ENCODE measurements at regions not wholly inside any gene's neighbourhood (a gene's known extent, or its start where the extent isn't known, plus 50 kb on each side); places are given as distances from the start of the nearest gene placed in this dataset.

DNA sequence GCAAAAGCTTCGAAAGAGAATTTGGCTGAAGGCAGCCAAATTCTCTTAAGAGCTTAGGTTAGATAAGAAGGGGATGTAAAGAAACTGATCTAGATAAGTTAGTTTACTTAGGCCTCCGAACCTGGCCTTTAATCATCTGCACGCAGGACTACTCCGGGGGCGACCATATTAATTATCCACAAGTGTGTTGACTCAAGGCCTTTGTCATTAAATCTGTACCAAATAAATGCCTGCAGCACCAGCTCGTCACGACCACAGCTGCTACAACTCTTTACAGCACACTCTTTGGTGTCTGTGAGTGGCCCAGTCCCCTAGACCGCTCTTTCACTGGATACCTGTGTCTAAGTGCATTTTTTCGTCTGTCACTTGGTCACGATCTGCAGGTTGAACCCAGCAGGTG, 69.8 kb upstream of the LSM8 start:
- Histone ChIP-seq H3K27me3 (replicated peaks; ENCODE audit: insufficient read depth, low read length) (no peaks in the 10 kb centered on the region), H3F3A (ENCODE audit: insufficient read depth, low read length) (peaks cover 7% of the 10 kb centered on the region; the same call in 1 of the 2 replicates), H3K4me3 (ENCODE audit: low read length) (no peak overlapping the region), H3K4me2 (ENCODE audit: low read depth, low read length) (no peak overlapping the region), H3K9ac (ENCODE audit: low read length) (no peak overlapping the region), H3K9me2 (replicated peaks; ENCODE audit: insufficient read depth, low read length) (no peaks in the 10 kb centered on the region), H3K4me1 (ENCODE audit: low read length) (peaks cover 17% of the 10 kb centered on the region), H3K9me3 (replicated peaks; ENCODE audit: insufficient read depth, low read length) (no peaks in the 10 kb centered on the region), H4K20me1 (ENCODE audit: insufficient read depth, low read length) (no peaks in the 10 kb centered on the region), H2AFZ (ENCODE audit: low read length) (no peak overlapping the region), H3K36me3 (replicated peaks; ENCODE audit: insufficient read depth, low read length) (no peaks in the 10 kb centered on the region), H3K27ac (ENCODE audit: low read length) (no peak overlapping the region), H3K79me2 (ENCODE audit: low read length) (no peaks in the 10 kb centered on the region)
- no peak for DNase-seq
- TF ChIP-seq, protein P1, sequence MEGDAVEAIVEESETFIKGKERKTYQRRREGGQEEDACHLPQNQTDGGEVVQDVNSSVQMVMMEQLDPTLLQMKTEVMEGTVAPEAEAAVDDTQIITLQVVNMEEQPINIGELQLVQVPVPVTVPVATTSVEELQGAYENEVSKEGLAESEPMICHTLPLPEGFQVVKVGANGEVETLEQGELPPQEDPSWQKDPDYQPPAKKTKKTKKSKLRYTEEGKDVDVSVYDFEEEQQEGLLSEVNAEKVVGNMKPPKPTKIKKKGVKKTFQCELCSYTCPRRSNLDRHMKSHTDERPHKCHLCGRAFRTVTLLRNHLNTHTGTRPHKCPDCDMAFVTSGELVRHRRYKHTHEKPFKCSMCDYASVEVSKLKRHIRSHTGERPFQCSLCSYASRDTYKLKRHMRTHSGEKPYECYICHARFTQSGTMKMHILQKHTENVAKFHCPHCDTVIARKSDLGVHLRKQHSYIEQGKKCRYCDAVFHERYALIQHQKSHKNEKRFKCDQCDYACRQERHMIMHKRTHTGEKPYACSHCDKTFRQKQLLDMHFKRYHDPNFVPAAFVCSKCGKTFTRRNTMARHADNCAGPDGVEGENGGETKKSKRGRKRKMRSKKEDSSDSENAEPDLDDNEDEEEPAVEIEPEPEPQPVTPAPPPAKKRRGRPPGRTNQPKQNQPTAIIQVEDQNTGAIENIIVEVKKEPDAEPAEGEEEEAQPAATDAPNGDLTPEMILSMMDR (IDR thresholded peaks at IDR 0.05; ENCODE audit: low read length), result no peak
- TF ChIP-seq EZH2phosphoT487 (IDR thresholded peaks at IDR 0.05; ENCODE audit: low read length) (no peak), EZH2 (optimal IDR thresholded peaks at IDR 0.05; ENCODE audit: low read depth, low read length) (no peak)

- Histone ChIP-seq H4K20me1 (ENCODE audit: insufficient read depth, low read length) (no peaks in the 10 kb centered on the region), H3K4me3 (ENCODE audit: low read length) (no peak overlapping the region), H3K4me1 (ENCODE audit: low read length) (no peaks in the 10 kb centered on the region), H3K4me2 (ENCODE audit: low read depth, low read length) (no peak overlapping the region), H3K9me2 (replicated peaks; ENCODE audit: insufficient read depth, low read length) (no peaks in the 10 kb centered on the region), H3K9ac (ENCODE audit: low read length) (no peak overlapping the region), H3K36me3 (replicated peaks; ENCODE audit: insufficient read depth, low read length) (no peaks in the 10 kb centered on the region), H3K27me3 (replicated peaks; ENCODE audit: insufficient read depth, low read length) (no peaks in the 10 kb centered on the region), H3F3A (ENCODE audit: insufficient read depth, low read length) (no peaks in the 10 kb centered on the region), H3K27ac (ENCODE audit: low read length) (no peak overlapping the region), H3K79me2 (ENCODE audit: low read length) (no peaks in the 10 kb centered on the region), H2AFZ (ENCODE audit: low read length) (no peak overlapping the region), H3K9me3 (replicated peaks; ENCODE audit: insufficient read depth, low read length) (no peaks in the 10 kb centered on the region)
- no peak for DNase-seq
- no peak for TF ChIP-seq EZH2phosphoT487 (IDR thresholded peaks at IDR 0.05; ENCODE audit: low read length)
- TF ChIP-seq EZH2 (optimal IDR thresholded peaks at IDR 0.05; ENCODE audit: low read depth, low read length), result no peak
- TF ChIP-seq, protein P1 (IDR thresholded peaks at IDR 0.05; ENCODE audit: low read length), result no peak
Measured at GRCh38 chr7:118129041-118129795, 54.7 kb upstream of the LSM8 start.

GRCh38 chr7:118132764-118133163, 51.2 kb upstream of the LSM8 start:
- TF ChIP-seq EZH2 (optimal IDR thresholded peaks at IDR 0.05; ENCODE audit: low read depth, low read length) (no peak), EZH2phosphoT487 (IDR thresholded peaks at IDR 0.05; ENCODE audit: low read length) (no peak)
- TF ChIP-seq, protein P1 (IDR thresholded peaks at IDR 0.05; ENCODE audit: low read length), result no peak
- H4K20me1 ChIP-seq (ENCODE audit: insufficient read depth, low read length), result no peaks in the 10 kb centered on the region
- no peaks in the 10 kb centered on the region for H3K9me2 ChIP-seq (replicated peaks; ENCODE audit: insufficient read depth, low read length)
- no peak overlapping the region for H2AFZ ChIP-seq (ENCODE audit: low read length)
- no peaks in the 10 kb centered on the region for H3K36me3 ChIP-seq (replicated peaks; ENCODE audit: insufficient read depth, low read length)
- H3K9me3 ChIP-seq (replicated peaks; ENCODE audit: insufficient read depth, low read length), result no peaks in the 10 kb centered on the region
- no peak overlapping the region for H3K4me3 ChIP-seq (ENCODE audit: low read length)
- no peaks in the 10 kb centered on the region for H3K27me3 ChIP-seq (replicated peaks; ENCODE audit: insufficient read depth, low read length)
- DNase-seq, result no peak
- no peak overlapping the region for H3K9ac ChIP-seq (ENCODE audit: low read length)
- H3F3A ChIP-seq (ENCODE audit: insufficient read depth, low read length), result no peaks in the 10 kb centered on the region
- no peak overlapping the region for H3K27ac ChIP-seq (ENCODE audit: low read length)
- H3K4me1 ChIP-seq (ENCODE audit: low read length), result no peaks in the 10 kb centered on the region
- H3K79me2 ChIP-seq (ENCODE audit: low read length), result no peaks in the 10 kb centered on the region
- no peak overlapping the region for H3K4me2 ChIP-seq (ENCODE audit: low read depth, low read length)

Measured in MM.1S (cell line).